D341Med (cell line): ENCODE measurements at regions not wholly inside any gene's neighbourhood (a gene's known extent, or its start where the extent isn't known, plus 50 kb on each side); places are given as distances from the start of the nearest gene placed in this dataset.

Source experiments
- DNase-seq: peaks from one replicate; pipeline ENCODE4 v3.0.0; 2012; ENCODE audit warnings: low spot score

GRCh38 chr19:30898353-30899103 is 450.7 kb downstream of the TSHZ3 start:
- DNase-seq = no peak

DNA sequence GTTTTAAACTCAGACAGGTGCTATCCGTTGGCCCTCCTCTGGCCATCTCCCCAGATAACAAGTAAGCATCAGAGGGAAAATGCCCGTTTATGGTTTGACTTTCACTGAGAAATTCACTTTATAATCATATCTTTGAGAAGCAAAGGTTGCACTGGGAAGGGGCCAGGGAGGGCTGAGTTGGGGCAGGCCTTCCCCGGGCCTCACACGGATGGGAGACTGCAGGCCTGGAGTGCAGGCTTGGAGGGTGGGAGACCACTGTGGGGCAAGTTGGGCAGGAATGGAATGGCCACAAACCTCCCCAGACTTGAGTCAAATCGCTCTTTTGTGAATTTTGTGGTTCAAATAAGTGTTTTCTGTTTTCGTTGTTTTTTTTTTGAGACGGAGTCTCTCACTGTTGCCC is 451.7 kb downstream of the TSHZ3 start:
- no peak for DNase-seq

GRCh38 chr19:30897034-30897433 is 452.2 kb downstream of the TSHZ3 start:
- DNase-seq = no peak

GRCh38 chr19:30896554-30896953 is 452.7 kb downstream of the TSHZ3 start:
- no peak for DNase-seq

DNA sequence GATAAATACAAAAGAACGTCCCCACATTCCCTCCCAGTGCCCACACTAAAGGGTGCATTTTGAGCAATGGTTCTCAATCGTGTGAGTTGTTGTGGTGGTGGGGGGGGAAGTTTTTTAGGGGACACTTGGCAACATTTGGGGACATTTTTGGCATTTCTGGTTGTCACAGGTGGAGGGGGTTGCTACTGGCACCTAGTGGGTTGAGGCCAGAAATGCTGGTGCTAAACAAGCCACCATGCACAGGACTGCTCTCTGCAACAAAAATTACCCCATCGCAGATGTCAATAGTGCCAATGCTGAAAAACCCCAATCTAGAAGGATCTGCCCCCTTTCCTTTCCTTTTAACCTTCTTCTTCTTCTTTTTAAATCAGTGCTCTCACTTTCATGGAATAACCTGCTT is 453.3 kb downstream of the TSHZ3 start:
- no peak for DNase-seq

DNA sequence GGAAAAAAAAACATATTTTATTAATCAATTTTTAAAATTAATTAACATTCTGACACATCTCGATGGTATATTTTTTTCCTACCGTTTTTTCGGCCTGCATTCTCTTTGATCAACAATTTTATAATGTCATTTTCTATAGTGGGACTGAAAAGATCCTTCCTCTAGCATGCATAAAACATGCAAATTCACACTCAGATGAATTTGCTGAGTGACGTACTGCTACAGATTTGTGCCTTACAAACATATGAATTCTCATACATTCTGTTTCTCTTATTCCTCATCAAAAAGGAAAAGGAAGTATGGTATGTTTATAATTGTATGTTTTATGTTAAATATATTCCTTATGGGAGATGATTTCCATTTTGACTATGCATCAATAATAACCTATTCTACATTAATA is 458.2 kb downstream of the TSHZ3 start:
- no peak for DNase-seq

- DNase-seq = no peak
Observed at GRCh38 chr19:30890033-30890432, 459.2 kb downstream of the TSHZ3 start.

GRCh38 chr19:30888937-30889336 is 460.3 kb downstream of the TSHZ3 start:
- DNase-seq = no peak

DNA sequence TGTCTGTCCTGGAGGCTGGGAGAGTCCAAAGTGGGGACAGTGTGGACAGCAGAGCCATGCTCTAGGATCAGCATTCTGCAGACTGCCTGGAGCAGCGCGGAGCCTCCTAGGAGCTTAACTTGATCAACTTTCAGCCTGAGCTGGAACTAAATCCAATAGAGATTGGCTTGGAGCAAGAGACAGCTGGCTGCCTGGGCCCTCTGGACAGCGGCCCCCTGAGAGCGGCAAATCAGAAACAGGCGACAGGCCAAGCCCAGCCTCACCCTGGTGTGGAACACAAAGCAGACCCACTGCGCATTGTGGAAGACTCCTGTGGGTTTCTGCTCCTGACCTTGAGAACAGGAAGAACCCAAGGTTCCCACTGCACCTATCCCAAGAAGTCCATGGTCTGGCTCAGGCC is 462.2 kb downstream of the TSHZ3 start:
- DNase-seq = no peak

DNA sequence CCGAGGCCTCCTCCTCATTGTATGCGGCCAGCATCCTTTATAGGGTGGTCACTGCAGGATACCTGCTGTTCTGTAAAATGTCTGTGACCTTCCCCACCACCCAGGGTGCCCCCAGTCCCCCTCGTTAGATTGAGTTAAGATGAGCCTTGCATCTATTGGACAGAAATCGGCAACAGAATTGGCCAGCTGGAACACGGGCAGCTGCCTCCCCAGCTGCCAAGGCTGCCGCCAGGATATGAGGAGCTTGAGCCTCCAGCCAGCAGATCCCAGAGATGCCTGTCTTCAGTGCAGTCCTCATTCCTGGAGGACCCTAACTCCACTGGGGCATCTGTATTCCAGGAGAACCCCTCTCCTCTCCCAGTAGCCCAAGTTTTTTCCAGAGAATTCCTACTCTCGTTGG is 463.0 kb downstream of the TSHZ3 start:
- no peak for DNase-seq

DNA sequence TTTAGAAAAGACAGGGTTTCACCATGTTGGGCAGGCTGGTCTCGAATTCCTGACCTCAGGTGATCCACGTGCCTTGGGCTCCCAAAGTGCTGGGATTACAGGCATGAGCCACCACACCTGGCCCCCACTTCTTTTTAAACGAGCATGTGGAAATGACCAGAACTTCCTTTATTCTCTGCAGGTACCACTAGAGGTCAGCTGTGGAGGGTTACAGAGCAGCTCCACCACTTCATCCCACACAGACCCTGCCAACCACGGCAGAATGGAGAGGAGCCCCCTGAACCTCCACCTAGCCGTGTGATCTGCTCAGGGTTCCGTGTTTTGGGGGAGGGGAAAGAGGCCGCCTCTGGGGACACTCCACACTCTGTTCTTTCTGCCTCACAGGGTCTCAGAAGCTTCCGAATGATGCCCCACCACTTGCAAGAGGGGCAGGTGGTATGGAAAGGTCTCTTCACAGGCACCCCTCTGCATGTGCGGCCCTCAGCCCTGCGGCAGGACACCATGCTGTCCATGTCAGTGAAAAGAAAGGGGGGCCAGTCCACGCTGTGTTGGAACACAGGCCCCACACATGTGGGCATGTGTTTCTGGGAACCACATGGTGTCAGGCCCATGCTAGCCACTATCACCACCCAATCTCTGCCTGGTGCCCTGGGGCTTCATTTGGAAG is 465.0 kb downstream of the TSHZ3 start:
- DNase-seq = no peak

DNA sequence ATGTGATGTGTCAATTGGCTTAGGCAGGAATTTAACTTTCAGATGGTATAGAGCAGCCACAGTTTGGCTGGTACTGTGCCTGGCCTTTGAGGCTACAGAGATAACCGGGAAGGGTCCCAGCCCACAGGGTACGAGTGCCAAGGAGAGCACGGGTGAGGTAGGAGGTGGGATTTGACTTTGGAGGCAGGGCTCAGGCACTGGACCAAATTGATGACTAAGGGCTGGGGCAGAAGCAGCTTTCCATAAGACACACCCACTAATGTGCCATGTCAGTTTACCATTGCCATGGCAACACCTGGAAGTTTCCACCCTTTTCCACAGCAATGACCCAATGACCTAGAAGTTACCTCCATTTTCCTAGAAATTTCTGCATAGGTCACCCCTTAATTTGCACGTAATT is 466.2 kb downstream of the TSHZ3 start:
- DNase-seq = no peak

DNA sequence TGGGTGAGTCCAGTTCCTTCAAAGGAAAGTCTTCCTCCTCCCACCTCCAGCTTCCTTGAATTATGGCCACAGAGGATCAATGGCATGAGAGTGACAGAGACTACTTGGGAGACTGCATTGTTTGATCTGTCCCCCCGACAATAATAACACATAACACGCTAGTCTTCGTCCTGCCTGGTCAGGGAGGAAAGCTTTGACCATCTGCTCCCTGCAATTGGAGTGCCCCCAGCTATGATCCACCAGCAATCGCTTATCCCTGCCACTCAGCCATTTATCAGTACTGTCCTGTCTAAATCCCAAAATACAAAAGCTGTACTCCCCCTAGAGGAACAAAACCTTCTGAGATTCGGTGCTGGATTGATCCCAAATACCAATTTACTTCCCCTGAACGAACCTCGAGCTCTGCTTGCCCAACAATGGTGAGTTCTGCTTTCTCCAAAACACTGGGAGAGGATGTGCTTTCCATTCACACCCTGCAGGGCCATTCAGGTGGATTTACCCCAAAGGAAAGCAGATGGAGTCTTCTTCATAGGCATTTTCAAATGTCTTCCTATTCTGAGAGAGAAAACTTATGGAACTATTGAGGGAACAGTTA is 466.7 kb downstream of the TSHZ3 start:
- no peak for DNase-seq

- no peak for DNase-seq
Observed at GRCh38 chr19:30881930-30882329, 467.3 kb downstream of the TSHZ3 start.

- DNase-seq = no peak
Observed at GRCh38 chr19:30881281-30881680, 468.0 kb downstream of the TSHZ3 start.

DNA sequence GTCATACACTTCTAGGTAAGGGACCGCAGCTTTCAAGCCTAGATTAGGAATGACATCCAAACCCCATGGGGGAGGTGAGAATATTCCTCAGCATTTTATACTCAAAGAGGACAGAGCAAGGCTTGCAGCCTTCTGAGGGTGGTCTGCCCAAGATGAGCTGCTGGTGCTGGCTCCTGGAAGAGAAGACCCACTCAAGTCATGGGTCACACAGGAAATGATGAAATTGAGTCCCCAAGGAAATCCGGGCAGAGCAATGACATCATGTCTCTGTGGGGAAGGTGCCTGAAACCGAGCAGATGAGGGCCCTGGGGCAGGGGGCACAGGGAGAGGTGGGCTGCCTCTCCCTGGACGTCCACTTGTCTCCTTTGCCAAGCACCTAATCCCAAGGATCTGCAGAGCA is 468.7 kb downstream of the TSHZ3 start:
- DNase-seq = no peak

DNA sequence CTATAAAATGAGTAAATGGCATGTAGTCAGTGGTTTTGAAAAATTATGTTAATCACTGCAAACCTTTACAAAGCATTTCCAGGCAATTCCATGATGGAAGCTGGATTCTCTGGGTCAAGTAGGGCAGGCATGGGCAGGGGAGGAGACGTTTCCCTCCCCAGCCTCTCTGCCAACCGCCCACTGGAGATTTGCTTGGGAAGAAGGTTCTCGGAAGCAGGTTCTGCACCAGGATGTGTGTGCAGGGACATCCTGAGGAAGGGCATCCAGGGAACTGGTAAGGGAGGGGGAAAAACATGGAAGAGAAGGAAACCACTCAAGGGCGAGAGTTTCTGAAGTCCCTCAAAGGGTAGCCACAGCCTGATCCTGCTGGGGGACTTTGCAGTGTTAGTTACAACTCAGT is 469.1 kb downstream of the TSHZ3 start:
- no peak for DNase-seq

- DNase-seq = no peak
Observed at GRCh38 chr19:30879736-30880135, 469.5 kb downstream of the TSHZ3 start.

- DNase-seq = no peak
Observed at GRCh38 chr19:30879225-30879624, 470.0 kb downstream of the TSHZ3 start.

- no peak for DNase-seq
Observed at GRCh38 chr19:30878495-30878894, 470.7 kb downstream of the TSHZ3 start.

GRCh38 chr19:30877661-30878113 is 471.5 kb downstream of the TSHZ3 start:
- DNase-seq = no peak

GRCh38 chr19:30873691-30874090 is 475.5 kb downstream of the TSHZ3 start:
- DNase-seq = no peak

- no peak for DNase-seq
Observed at GRCh38 chr19:30873003-30873402, 476.2 kb downstream of the TSHZ3 start.
